ENCODE measurements at regions not wholly inside any gene's neighbourhood (a gene's known extent, or its start where the extent isn't known, plus 50 kb on each side); places are given as distances from the start of the nearest gene placed in this dataset.

DNA sequence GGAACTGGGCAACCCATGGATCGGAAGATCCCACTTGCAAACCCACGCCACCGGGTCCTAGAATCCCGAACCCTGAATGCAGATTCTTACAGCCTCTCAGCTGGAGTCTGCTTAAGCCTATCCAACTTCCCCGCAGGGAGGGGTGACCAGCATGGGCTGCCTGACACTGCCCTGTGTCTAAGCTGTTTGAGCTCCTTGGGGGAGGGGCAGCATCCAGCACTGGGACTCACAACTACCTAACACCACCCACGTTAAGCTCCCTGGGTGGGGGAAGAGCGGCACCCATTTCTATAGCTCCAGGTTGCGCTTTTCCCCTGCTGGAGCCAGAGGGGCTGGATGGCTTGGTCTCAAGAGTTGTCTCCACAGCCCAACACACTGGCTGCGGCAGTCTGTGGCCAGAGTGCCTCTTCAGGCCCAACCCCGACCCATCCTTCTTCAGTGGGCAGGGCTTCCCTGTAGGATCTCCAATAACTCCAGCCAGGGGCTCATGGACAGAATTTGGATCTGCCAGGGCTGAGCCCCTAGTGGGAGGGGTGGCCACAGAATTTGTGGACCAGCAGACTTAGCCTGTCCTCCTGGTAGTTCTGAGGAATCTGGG lies 649.2 kb downstream of the TUSC7 start:
- DNase-seq, result no peak
- intact Hi-C loops (cut with DNase I), result no loop called here
- no peak overlapping the region for H3K27ac ChIP-seq
- no peak overlapping the region for H3K4me3 ChIP-seq
- ATAC-seq, result no peak
- H3K9me3 ChIP-seq, result no peaks in the 10 kb centered on the region
- WGBS, 3 donors, result 88 to 91% (median 89%) methylated on average over 10 of the region's 10 CpGs
- TF ChIP-seq, protein P1, sequence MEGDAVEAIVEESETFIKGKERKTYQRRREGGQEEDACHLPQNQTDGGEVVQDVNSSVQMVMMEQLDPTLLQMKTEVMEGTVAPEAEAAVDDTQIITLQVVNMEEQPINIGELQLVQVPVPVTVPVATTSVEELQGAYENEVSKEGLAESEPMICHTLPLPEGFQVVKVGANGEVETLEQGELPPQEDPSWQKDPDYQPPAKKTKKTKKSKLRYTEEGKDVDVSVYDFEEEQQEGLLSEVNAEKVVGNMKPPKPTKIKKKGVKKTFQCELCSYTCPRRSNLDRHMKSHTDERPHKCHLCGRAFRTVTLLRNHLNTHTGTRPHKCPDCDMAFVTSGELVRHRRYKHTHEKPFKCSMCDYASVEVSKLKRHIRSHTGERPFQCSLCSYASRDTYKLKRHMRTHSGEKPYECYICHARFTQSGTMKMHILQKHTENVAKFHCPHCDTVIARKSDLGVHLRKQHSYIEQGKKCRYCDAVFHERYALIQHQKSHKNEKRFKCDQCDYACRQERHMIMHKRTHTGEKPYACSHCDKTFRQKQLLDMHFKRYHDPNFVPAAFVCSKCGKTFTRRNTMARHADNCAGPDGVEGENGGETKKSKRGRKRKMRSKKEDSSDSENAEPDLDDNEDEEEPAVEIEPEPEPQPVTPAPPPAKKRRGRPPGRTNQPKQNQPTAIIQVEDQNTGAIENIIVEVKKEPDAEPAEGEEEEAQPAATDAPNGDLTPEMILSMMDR (IDR thresholded peaks at IDR 0.05), result no peak
- H3K4me1 ChIP-seq, result no peaks in the 10 kb centered on the region
- no peaks in the 10 kb centered on the region for H3K36me3 ChIP-seq (ENCODE audit: insufficient read depth in 1 of 2, low read depth in 1 of 2)
- no peaks in the 10 kb centered on the region for H3K27me3 ChIP-seq (ENCODE audit: insufficient read depth in 3 of 3, low read length in 2 of 3)

DNA sequence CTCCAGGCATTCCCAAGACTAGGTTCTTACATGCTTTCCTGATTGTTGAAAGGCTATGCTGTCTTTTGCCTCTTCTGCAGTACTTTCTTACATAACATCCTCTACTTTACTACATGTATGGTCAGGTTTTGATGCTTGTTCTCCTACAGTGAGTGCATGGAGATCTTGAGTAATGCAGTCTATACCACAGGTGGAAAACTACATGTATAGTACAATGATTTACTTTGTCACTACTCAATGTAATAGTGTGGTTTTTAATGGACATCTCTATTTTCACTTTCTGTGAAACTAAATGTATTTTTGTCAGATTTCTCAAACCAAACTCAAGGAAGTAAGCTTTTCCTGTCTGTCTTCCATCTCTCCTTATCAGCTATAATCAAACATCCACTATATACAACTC lies 657.0 kb downstream of the TUSC7 start:
- no peaks in the 10 kb centered on the region for H3K27me3 ChIP-seq (ENCODE audit: insufficient read depth in 3 of 3, low read length in 2 of 3)
- TF ChIP-seq, protein P1 (IDR thresholded peaks at IDR 0.05), result no peak
- no peaks in the 10 kb centered on the region for H3K9me3 ChIP-seq
- ATAC-seq (no peak), DNase-seq (no peak)
- no peak overlapping the region for H3K4me3 ChIP-seq
- intact Hi-C loops (cut with DNase I), result no loop called here
- no peaks in the 10 kb centered on the region for H3K4me1 ChIP-seq
- H3K36me3 ChIP-seq (ENCODE audit: insufficient read depth in 1 of 2, low read depth in 1 of 2), result no peaks in the 10 kb centered on the region
- no peak overlapping the region for H3K27ac ChIP-seq

DNA sequence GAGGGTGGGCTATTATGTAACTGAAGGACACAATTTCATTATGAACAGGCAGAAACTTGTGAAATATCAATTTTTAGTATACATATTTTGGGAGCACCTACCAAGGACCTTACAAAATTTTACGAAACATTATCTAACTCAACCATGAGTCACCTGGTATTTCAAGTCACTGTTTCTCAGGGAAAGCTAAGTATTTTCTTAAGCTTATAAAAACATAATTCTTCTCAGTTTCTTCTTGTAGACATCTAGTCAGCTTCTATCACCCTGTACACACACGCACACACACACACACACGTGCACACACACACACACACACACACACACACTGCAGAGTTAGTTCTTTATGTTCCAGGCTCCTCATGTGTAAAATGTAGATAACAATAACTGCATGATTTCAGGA lies 658.3 kb downstream of the TUSC7 start:
- ATAC-seq (no peak), DNase-seq (no peak)
- H3K4me3 ChIP-seq, result no peak overlapping the region
- no peaks in the 10 kb centered on the region for H3K4me1 ChIP-seq
- no peaks in the 10 kb centered on the region for H3K27me3 ChIP-seq (ENCODE audit: insufficient read depth in 3 of 3, low read length in 2 of 3)
- no peak overlapping the region for H3K27ac ChIP-seq
- WGBS, 3 donors, result 88 to 89% (median 88%) methylated on average over 3 of the region's 3 CpGs
- TF ChIP-seq, protein P1 (IDR thresholded peaks at IDR 0.05), result no peak
- intact Hi-C loops (cut with DNase I), result no loop called here
- H3K9me3 ChIP-seq, result no peaks in the 10 kb centered on the region
- H3K36me3 ChIP-seq (ENCODE audit: insufficient read depth in 1 of 2, low read depth in 1 of 2), result no peaks in the 10 kb centered on the region

DNA sequence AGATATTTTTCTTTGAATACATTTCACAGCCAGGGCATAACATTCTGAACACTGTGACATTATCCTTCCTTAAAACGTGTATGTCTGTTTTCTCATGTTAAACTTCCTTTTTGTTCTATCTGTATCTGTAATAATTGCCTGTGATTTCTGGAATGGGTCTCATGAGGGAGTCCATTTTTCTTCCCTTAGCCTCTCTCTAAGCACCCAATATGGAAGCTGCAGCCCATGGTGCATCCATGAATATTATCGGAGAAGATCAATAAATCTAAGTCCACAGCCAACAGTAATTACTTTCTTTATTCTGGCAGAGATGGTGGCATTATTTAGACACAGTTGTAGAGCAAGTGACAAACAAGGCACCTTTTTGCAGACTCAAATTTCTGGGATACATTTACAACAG lies 671.1 kb downstream of the TUSC7 start:
- Histone ChIP-seq H3K4me3 (no peak overlapping the region), H3K9me3 (no peaks in the 10 kb centered on the region), H3K27ac (no peak overlapping the region), H3K4me1 (no peaks in the 10 kb centered on the region), H3K36me3 (ENCODE audit: insufficient read depth in 1 of 2, low read depth in 1 of 2) (no peaks in the 10 kb centered on the region), H3K27me3 (ENCODE audit: insufficient read depth in 3 of 3, low read length in 2 of 3) (no peaks in the 10 kb centered on the region)
- TF ChIP-seq, protein P1 (IDR thresholded peaks at IDR 0.05), result no peak
- WGBS, 3 donors, result 63 to 69% (median 63%) methylated on average over 2 of the region's 2 CpGs
- intact Hi-C loops (cut with DNase I), result no loop called here
- ATAC-seq (no peak), DNase-seq (no peak)

DNA sequence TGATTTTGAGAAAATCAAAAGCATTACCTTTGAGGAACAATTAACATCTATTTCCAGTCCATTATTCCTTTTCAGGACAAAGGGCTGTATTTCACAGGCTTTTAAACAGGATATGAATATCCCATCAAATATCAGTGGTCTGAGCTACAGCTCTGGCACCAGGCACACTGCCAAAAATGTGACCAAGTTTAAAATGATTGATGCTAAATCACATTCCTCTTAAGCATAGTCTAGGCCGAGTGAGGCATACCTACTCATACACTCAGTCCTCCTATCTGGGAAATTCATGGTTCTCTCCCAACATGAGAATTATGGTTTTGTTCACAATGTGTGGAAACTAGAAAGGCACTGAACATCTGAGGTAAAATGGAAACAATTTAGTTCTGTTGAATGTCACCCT lies 683.5 kb downstream of the TUSC7 start:
- intact Hi-C loops (cut with DNase I), result no loop called here
- ATAC-seq (no peak), DNase-seq (no peak)
- H3K27ac ChIP-seq, result no peak overlapping the region
- no peak overlapping the region for H3K4me3 ChIP-seq
- no peaks in the 10 kb centered on the region for H3K9me3 ChIP-seq
- no peaks in the 10 kb centered on the region for H3K36me3 ChIP-seq (ENCODE audit: insufficient read depth in 1 of 2, low read depth in 1 of 2)
- H3K4me1 ChIP-seq, result no peaks in the 10 kb centered on the region
- 48 to 71% (median 66%) methylated on average over 1 of the region's 1 CpG for WGBS, 3 donors
- H3K27me3 ChIP-seq (ENCODE audit: insufficient read depth in 3 of 3, low read length in 2 of 3), result no peaks in the 10 kb centered on the region
- TF ChIP-seq, protein P1 (IDR thresholded peaks at IDR 0.05), result no peak
